GM06990 (cell line): ENCODE measurements at regions not wholly inside any gene's neighbourhood (a gene's known extent, or its start where the extent isn't known, plus 50 kb on each side); places are given as distances from the start of the nearest gene placed in this dataset.

Experiments used
- DNase-seq: peaks from one replicate; pipeline ENCODE4 v3.0.0-alpha.2; 2011; ENCODE audit not compliant: insufficient read length; ENCODE audit errors: extremely low read depth
- H3K27me3 ChIP-seq: replicated peaks from 2 replicates; pipeline ENCODE4 v1.6.0; 2011; ENCODE audit warnings: low read length; ENCODE audit not compliant: control insufficient read depth, insufficient read depth
- H3K36me3 ChIP-seq: 2 replicates; pipeline ENCODE4 v1.5.1; 2011; ENCODE audit warnings: low read length; ENCODE audit not compliant: control insufficient read depth, insufficient read depth
- H3K4me3 ChIP-seq: replicated peaks from 2 replicates; pipeline ENCODE4 v1.5.1; 2011; ENCODE audit warnings: low read depth, mild to moderate bottlenecking, control low read depth, low read length
- CTCF ChIP-seq: IDR thresholded peaks from 2 replicates; pipeline ENCODE4 v1.5.1; 2011; ENCODE audit warnings: low read length, control low read depth, mild to moderate bottlenecking, inconsistent platforms; ENCODE audit not compliant: insufficient read depth, poor library complexity, severe bottlenecking

GRCh38 chr11:34758262-34758661 lies 137.4 kb downstream of the EHF start:
- DNase-seq, result no peak
- Histone ChIP-seq H3K27me3 (peaks cover 2% of the 10 kb centered on the region), H3K4me3 (no peak overlapping the region), H3K36me3 (no peaks in the 10 kb centered on the region)
- no peak for TF ChIP-seq CTCF

- no peak for TF ChIP-seq CTCF
- H3K27me3 ChIP-seq, result peaks cover 2% of the 10 kb centered on the region
- H3K36me3 ChIP-seq, result no peaks in the 10 kb centered on the region
- no peak overlapping the region for H3K4me3 ChIP-seq
- DNase-seq, result no peak
These were observed 136.1 kb downstream of the EHF start for GRCh38 chr11:34757026-34757451.

GRCh38 chr11:34756591-34756990 lies 135.7 kb downstream of the EHF start:
- no peak for DNase-seq

GRCh38 chr11:34755671-34756070 lies 134.8 kb downstream of the EHF start:
- Histone ChIP-seq H3K27me3 (peaks cover 2% of the 10 kb centered on the region), H3K36me3 (no peaks in the 10 kb centered on the region), H3K4me3 (no peak overlapping the region)
- no peak for DNase-seq
- TF ChIP-seq CTCF, result no peak

More at GRCh38 chr11:34756591-34756990, 135.7 kb downstream of the EHF start:
- H3K36me3 ChIP-seq, result no peaks in the 10 kb centered on the region
- peaks cover 2% of the 10 kb centered on the region for H3K27me3 ChIP-seq
- no peak for TF ChIP-seq CTCF
- H3K4me3 ChIP-seq, result no peak overlapping the region

GRCh38 chr11:34754171-34754823 lies 133.4 kb downstream of the EHF start:
- no peak for DNase-seq
- H3K27me3 ChIP-seq, result peaks cover 2% of the 10 kb centered on the region
- TF ChIP-seq CTCF, result no peak
- H3K36me3 ChIP-seq, result no peaks in the 10 kb centered on the region
- no peak overlapping the region for H3K4me3 ChIP-seq
